HepG2 (cell line): ENCODE measurements at regions not wholly inside any gene's neighbourhood (a gene's known extent, or its start where the extent isn't known, plus 50 kb on each side); places are given as distances from the start of the nearest gene placed in this dataset.

Experiments used
- ATAD3A ChIP-seq: sonication (generic); formaldehyde crosslinking; IDR thresholded peaks from 2 replicates; pipeline ENCODE4 v1.4.0; 2020; ENCODE audit warnings: missing genetic modification reagents
- ESRRA ChIP-seq: sonication (generic); formaldehyde crosslinking; IDR thresholded peaks from 2 replicates; pipeline ENCODE4 v1.5.1; 2020; ENCODE audit warnings: mild to moderate bottlenecking, low read depth, missing genetic modification reagents
- MBD4 ChIP-seq: IDR thresholded peaks from 2 replicates; pipeline ENCODE4 v1.6.1; 2012; ENCODE audit warnings: low read length, inconsistent platforms, borderline replicate concordance
- NR2F1 ChIP-seq, 2 experiments: fragments of 450-650 bp in 1 of 2; formaldehyde crosslinking in 1 of 2; IDR thresholded peaks; 2 replicates each; pipeline versions ENCODE4 v1.5.0 to v1.6.1; 2016 to 2020; ENCODE audit warnings: mild to moderate bottlenecking in 1 of 2, missing compliant biosample characterization in 1 of 2, missing genetic modification reagents in 1 of 2, moderate library complexity in 1 of 2
- POGZ ChIP-seq: sonication (generic); formaldehyde crosslinking; IDR thresholded peaks from 2 replicates; pipeline ENCODE4 v1.4.0; 2020; ENCODE audit warnings: mild to moderate bottlenecking, missing genetic modification reagents
- SAP130 ChIP-seq: IDR thresholded peaks from 2 replicates; pipeline ENCODE4 v1.6.1; 2016; ENCODE audit warnings: low read depth
- TCF7 ChIP-seq: sonication (generic); IDR thresholded peaks from 2 replicates; pipeline ENCODE4 v1.6.1; 2016; ENCODE audit warnings: antibody characterized with exemption, low read depth
- ZSCAN29 ChIP-seq: sonication (generic); formaldehyde crosslinking; conservative IDR thresholded peaks from 2 replicates; pipeline ENCODE4 v1.4.0; 2020; ENCODE audit warnings: mild to moderate bottlenecking, missing genetic modification reagents
- ZZZ3 ChIP-seq: sonication (generic); formaldehyde crosslinking; IDR thresholded peaks from 2 replicates; pipeline ENCODE4 v1.4.0; 2020; ENCODE audit warnings: missing genetic modification reagents, mild to moderate bottlenecking, borderline replicate concordance
- TF ChIP-seq, protein P1 (sequence below): sonication (generic); formaldehyde crosslinking; conservative IDR thresholded peaks from 2 replicates; pipeline ENCODE4 v1.4.0; 2020; ENCODE audit warnings: missing genetic modification reagents
- TF ChIP-seq, protein P2 (sequence below): sonication (generic); formaldehyde crosslinking; IDR thresholded peaks from 2 replicates; pipeline ENCODE4 v1.8.1; 2023; ENCODE audit warnings: mild to moderate bottlenecking, inconsistent platforms, moderate library complexity, missing genetic modification reagents, borderline replicate concordance
- TF ChIP-seq, protein P3 (sequence below): sonication (generic); formaldehyde crosslinking; IDR thresholded peaks from 2 replicates; pipeline ENCODE4 v1.5.0; 2020; ENCODE audit warnings: missing genetic modification reagents, mild to moderate bottlenecking, borderline replicate concordance
- TF ChIP-seq, protein P4 (sequence below): sonication (generic); IDR thresholded peaks from 2 replicates; pipeline ENCODE4 v1.6.1; 2016; ENCODE audit warnings: low read depth, borderline replicate concordance
- TF ChIP-seq, protein P5 (sequence below): sonication (generic); formaldehyde crosslinking; IDR thresholded peaks from 2 replicates; pipeline ENCODE4 v1.5.1; 2020; ENCODE audit warnings: mild to moderate bottlenecking, missing genetic modification reagents, moderate library complexity
- TF ChIP-seq, protein P6 (sequence below): sonication (generic); formaldehyde crosslinking; IDR thresholded peaks from 2 replicates; pipeline ENCODE4 v1.9.0; 2021; ENCODE audit warnings: missing genetic modification reagents, borderline replicate concordance
- TF ChIP-seq, protein P7 (sequence below): sonication (generic); formaldehyde crosslinking; IDR thresholded peaks from 2 replicates; pipeline ENCODE4 v1.4.0; 2020; ENCODE audit warnings: missing genetic modification reagents

DNA sequence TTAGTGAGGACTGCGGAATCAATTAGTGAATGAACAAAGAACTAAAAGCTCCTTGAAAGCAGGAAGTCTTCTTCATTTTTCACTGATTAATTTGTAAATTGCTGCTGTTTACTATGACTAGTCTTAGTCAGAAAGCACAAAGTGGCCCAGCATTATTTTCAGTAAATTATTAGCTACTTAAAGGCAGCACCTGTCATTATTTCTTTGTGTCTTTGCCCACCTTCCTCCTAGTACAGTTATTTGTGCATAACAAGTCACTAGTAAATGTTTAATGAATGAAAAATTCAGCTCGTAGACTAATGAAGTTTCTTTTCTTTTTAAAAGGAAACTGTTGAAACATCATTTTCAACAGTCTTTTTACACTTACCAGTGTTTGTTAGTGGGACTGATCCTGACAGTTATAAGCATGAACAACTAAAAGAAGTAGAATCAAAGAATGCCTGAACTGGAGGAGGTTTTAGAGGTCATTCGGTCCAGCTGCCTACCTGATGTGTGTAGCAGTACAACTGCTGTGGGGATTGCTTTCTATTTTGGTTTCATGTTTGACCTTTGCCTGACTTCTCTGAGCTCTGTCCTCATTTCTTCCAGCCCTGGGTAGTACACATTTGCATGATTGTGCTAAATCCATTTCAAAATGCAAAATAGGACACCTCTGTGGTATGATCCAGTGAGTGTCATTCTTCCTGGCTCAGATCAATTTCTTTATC, 140.0 kb upstream of the PHYHIPL start (continued):
- TF ChIP-seq, protein P1, sequence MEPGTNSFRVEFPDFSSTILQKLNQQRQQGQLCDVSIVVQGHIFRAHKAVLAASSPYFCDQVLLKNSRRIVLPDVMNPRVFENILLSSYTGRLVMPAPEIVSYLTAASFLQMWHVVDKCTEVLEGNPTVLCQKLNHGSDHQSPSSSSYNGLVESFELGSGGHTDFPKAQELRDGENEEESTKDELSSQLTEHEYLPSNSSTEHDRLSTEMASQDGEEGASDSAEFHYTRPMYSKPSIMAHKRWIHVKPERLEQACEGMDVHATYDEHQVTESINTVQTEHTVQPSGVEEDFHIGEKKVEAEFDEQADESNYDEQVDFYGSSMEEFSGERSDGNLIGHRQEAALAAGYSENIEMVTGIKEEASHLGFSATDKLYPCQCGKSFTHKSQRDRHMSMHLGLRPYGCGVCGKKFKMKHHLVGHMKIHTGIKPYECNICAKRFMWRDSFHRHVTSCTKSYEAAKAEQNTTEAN (CRISPR knock-in tag): 0 out of 2 replicates have a peak, but pooled peaks have one; percentile 32
- TF ChIP-seq ESRRA (CRISPR knock-in tag): peak; percentile 88
- TF ChIP-seq, protein P2, sequence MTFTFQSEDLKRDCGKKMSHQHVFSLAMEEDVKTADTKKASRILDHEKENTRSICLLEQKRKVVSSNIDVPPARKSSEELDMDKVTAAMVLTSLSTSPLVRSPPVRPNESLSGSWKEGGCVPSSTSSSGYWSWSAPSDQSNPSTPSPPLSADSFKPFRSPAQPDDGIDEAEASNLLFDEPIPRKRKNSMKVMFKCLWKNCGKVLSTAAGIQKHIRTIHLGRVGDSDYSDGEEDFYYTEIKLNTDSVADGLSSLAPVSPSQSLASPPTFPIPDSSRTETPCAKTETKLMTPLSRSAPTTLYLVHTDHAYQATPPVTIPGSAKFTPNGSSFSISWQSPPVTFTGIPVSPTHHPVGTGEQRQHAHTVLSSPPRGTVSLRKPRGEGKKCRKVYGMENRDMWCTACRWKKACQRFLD (CRISPR knock-in tag): no peak
- TF ChIP-seq, protein P3, sequence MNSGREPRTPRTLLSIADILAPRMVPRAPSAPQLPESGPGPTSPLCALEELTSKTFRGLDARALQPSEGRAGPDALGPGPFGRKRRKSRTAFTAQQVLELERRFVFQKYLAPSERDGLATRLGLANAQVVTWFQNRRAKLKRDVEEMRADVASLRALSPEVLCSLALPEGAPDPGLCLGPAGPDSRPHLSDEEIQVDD (CRISPR knock-in tag): no peak
- peak; percentile 9; the same call in 1 of the 2 replicates for TF ChIP-seq POGZ (CRISPR knock-in tag)
- TF ChIP-seq, protein P4, sequence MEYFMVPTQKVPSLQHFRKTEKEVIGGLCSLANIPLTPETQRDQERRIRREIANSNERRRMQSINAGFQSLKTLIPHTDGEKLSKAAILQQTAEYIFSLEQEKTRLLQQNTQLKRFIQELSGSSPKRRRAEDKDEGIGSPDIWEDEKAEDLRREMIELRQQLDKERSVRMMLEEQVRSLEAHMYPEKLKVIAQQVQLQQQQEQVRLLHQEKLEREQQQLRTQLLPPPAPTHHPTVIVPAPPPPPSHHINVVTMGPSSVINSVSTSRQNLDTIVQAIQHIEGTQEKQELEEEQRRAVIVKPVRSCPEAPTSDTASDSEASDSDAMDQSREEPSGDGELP: peak; percentile 34; the same call in 1 of the 2 replicates
- no peak for TF ChIP-seq ZSCAN29 (CRISPR knock-in tag)
- TF ChIP-seq ZZZ3 (CRISPR knock-in tag): no peak
- TF ChIP-seq MBD4: no peak
- TF ChIP-seq NR2F1 (CRISPR knock-in tag; IDR thresholded peaks at IDR 0.05): peak; percentile 49 to 67; a peak in 3 of 4 replicates
- TF ChIP-seq ATAD3A (CRISPR knock-in tag): no peak
- no peak for TF ChIP-seq TCF7
- TF ChIP-seq SAP130 (CRISPR knock-in tag): peak; percentile 36; the same call in 1 of the 2 replicates
- TF ChIP-seq, protein P5, sequence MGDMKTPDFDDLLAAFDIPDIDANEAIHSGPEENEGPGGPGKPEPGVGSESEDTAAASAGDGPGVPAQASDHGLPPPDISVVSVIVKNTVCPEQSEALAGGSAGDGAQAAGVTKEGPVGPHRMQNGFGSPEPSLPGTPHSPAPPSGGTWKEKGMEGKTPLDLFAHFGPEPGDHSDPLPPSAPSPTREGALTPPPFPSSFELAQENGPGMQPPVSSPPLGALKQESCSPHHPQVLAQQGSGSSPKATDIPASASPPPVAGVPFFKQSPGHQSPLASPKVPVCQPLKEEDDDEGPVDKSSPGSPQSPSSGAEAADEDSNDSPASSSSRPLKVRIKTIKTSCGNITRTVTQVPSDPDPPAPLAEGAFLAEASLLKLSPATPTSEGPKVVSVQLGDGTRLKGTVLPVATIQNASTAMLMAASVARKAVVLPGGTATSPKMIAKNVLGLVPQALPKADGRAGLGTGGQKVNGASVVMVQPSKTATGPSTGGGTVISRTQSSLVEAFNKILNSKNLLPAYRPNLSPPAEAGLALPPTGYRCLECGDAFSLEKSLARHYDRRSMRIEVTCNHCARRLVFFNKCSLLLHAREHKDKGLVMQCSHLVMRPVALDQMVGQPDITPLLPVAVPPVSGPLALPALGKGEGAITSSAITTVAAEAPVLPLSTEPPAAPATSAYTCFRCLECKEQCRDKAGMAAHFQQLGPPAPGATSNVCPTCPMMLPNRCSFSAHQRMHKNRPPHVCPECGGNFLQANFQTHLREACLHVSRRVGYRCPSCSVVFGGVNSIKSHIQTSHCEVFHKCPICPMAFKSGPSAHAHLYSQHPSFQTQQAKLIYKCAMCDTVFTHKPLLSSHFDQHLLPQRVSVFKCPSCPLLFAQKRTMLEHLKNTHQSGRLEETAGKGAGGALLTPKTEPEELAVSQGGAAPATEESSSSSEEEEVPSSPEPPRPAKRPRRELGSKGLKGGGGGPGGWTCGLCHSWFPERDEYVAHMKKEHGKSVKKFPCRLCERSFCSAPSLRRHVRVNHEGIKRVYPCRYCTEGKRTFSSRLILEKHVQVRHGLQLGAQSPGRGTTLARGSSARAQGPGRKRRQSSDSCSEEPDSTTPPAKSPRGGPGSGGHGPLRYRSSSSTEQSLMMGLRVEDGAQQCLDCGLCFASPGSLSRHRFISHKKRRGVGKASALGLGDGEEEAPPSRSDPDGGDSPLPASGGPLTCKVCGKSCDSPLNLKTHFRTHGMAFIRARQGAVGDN (CRISPR knock-in tag): no peak
- TF ChIP-seq, protein P6, sequence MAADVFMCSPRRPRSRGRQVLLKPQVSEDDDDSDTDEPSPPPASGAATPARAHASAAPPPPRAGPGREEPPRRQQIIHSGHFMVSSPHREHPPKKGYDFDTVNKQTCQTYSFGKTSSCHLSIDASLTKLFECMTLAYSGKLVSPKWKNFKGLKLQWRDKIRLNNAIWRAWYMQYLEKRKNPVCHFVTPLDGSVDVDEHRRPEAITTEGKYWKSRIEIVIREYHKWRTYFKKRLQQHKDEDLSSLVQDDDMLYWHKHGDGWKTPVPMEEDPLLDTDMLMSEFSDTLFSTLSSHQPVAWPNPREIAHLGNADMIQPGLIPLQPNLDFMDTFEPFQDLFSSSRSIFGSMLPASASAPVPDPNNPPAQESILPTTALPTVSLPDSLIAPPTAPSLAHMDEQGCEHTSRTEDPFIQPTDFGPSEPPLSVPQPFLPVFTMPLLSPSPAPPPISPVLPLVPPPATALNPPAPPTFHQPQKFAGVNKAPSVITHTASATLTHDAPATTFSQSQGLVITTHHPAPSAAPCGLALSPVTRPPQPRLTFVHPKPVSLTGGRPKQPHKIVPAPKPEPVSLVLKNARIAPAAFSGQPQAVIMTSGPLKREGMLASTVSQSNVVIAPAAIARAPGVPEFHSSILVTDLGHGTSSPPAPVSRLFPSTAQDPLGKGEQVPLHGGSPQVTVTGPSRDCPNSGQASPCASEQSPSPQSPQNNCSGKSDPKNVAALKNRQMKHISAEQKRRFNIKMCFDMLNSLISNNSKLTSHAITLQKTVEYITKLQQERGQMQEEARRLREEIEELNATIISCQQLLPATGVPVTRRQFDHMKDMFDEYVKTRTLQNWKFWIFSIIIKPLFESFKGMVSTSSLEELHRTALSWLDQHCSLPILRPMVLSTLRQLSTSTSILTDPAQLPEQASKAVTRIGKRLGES (CRISPR knock-in tag): no peak
- TF ChIP-seq, protein P7, sequence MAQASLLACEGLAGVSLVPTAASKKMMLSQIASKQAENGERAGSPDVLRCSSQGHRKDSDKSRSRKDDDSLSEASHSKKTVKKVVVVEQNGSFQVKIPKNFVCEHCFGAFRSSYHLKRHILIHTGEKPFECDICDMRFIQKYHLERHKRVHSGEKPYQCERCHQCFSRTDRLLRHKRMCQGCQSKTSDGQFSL (CRISPR knock-in tag): no peak
